KMS-11 (cell line): ENCODE measurements at regions not wholly inside any gene's neighbourhood (a gene's known extent, or its start where the extent isn't known, plus 50 kb on each side); places are given as distances from the start of the nearest gene placed in this dataset.
"Not testable (repeated sequence)": the region's sequence is repeated elsewhere in the genome, so short reads cannot be mapped to it uniquely, and the experiment has no call there.

Source experiments
- H2AFZ ChIP-seq: fragments of 200-600 bp; sonication (generic); 2 replicates; pipeline ENCODE4 v1.6.1; 2016; ENCODE audit warnings: antibody characterized with exemption, mixed run types, low read depth
- H3K27ac ChIP-seq: fragments of 200-600 bp; sonication (generic); 2 replicates; pipeline ENCODE4 v1.6.1; 2016; ENCODE audit warnings: mild to moderate bottlenecking, mixed run types
- H3K27me3 ChIP-seq: fragments of 200-600 bp; sonication (generic); 2 replicates; pipeline ENCODE4 v1.6.1; 2017; ENCODE audit warnings: mild to moderate bottlenecking, low read depth, mixed run types, moderate library complexity; ENCODE audit not compliant: insufficient read depth
- H3K36me3 ChIP-seq: fragments of 200-600 bp; sonication (generic); 2 replicates; pipeline ENCODE4 v1.6.1; 2017; ENCODE audit warnings: mild to moderate bottlenecking, mixed run types; ENCODE audit not compliant: insufficient read depth
- H3K4me1 ChIP-seq: fragments of 200-600 bp; sonication (generic); 2 replicates; pipeline ENCODE4 v1.6.1; 2016; ENCODE audit warnings: mild to moderate bottlenecking, low read depth, mixed run types; ENCODE audit not compliant: poor library complexity, severe bottlenecking
- H3K4me2 ChIP-seq: fragments of 200-600 bp; sonication (generic); 2 replicates; pipeline ENCODE4 v1.7.0; 2016; ENCODE audit warnings: mild to moderate bottlenecking, mixed run types
- H3K4me3 ChIP-seq: fragments of 200-600 bp; sonication (generic); IDR thresholded peaks from 2 replicates; pipeline ENCODE4 v1.6.1; 2017; ENCODE audit warnings: low read depth, low read length, mixed read lengths; ENCODE audit not compliant: insufficient read depth
- H3K79me2 ChIP-seq: fragments of 200-600 bp; sonication (generic); 2 replicates; pipeline ENCODE4 v1.6.1; 2016; ENCODE audit warnings: low read depth, mixed run types; ENCODE audit not compliant: insufficient read depth
- H3K9ac ChIP-seq: fragments of 200-600 bp; sonication (generic); 2 replicates; pipeline ENCODE4 v1.6.1; 2016; ENCODE audit warnings: mild to moderate bottlenecking, mixed run types
- H4K20me1 ChIP-seq: fragments of 200-600 bp; sonication (generic); 2 replicates; pipeline ENCODE4 v1.6.1; 2016; ENCODE audit warnings: mild to moderate bottlenecking, mixed run types; ENCODE audit not compliant: insufficient read depth
- CTCF ChIP-seq: fragments of 200-600 bp; sonication (generic); conservative IDR thresholded peaks from 2 replicates; pipeline ENCODE4 v1.6.1; 2017; ENCODE audit warnings: low read depth, mild to moderate bottlenecking, antibody characterized with exemption, low read length, moderate library complexity, mixed read lengths

DNA sequence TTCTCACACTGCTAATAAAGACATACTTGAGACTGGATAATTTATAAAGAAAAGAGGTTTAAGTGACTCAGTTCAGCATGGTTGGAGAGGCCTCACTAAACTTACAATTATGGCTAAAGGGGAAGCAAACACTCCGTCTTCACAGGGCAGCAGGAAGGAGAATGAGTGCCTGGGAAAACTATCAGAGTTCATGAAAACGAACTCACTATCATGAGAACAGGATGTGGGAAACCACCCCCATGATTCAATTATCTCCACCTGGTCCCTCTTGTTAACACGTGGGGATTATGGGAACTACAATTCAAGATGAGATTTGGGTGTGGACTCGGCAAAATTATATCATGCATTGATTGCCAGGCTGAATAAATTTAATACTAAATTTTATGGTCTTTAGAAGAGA lies 592.7 kb downstream of the GRXCR1 start:
- H3K79me2 ChIP-seq: no peaks in the 10 kb centered on the region
- no peaks in the 10 kb centered on the region for H3K27me3 ChIP-seq
- no peak overlapping the region for H3K9ac ChIP-seq
- TF ChIP-seq CTCF: no peak
- no peaks in the 10 kb centered on the region for H3K36me3 ChIP-seq
- no peak overlapping the region for H3K4me2 ChIP-seq
- H4K20me1 ChIP-seq: no peaks in the 10 kb centered on the region
- H3K4me1 ChIP-seq: no peaks in the 10 kb centered on the region
- no peak overlapping the region for H3K4me3 ChIP-seq
- no peak overlapping the region for H2AFZ ChIP-seq
- H3K27ac ChIP-seq: no peak overlapping the region

DNA sequence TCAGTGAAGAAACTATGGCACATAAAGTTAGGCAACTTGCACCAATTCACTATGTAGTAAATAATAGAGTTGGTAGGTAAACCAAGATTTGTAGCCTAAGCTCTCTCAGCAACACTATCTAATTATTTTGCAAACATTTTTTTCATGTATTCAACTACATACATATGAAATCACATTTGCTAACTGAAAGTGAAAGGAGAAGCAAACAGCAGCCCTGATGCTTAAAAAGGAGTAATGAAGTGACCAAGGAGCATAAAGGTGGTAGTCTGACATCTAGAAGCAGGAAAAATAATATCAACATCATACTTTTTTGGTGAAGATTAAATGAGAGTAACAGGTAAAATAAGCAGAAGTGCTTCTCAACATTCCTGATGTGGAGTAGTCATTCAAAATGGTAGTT lies 603.7 kb downstream of the GRXCR1 start:
- no peaks in the 10 kb centered on the region for H4K20me1 ChIP-seq
- peaks cover 5% of the 10 kb centered on the region for H3K4me1 ChIP-seq
- H3K9ac ChIP-seq: no peak overlapping the region
- no peak overlapping the region for H3K27ac ChIP-seq
- H3K27me3 ChIP-seq: no peaks in the 10 kb centered on the region
- no peaks in the 10 kb centered on the region for H3K36me3 ChIP-seq
- peak overlapping the region; percentile 26; the same call in 1 of the 2 replicates for H2AFZ ChIP-seq
- peak overlapping the region; percentile 44 for H3K4me2 ChIP-seq
- no peak for TF ChIP-seq CTCF
- H3K79me2 ChIP-seq: no peaks in the 10 kb centered on the region
- no peak overlapping the region for H3K4me3 ChIP-seq

GRCh38 chr4:43496602-43497001 lies 604.1 kb downstream of the GRXCR1 start:
- no peak for TF ChIP-seq CTCF
- peaks cover 5% of the 10 kb centered on the region for H3K4me1 ChIP-seq
- peak overlapping the region; percentile 44; the same call in 1 of the 2 replicates for H3K4me2 ChIP-seq
- no peaks in the 10 kb centered on the region for H3K36me3 ChIP-seq
- H3K79me2 ChIP-seq: no peaks in the 10 kb centered on the region
- no peak overlapping the region for H3K27ac ChIP-seq
- no peaks in the 10 kb centered on the region for H4K20me1 ChIP-seq
- peak overlapping the region; percentile 26; the same call in 1 of the 2 replicates for H2AFZ ChIP-seq
- H3K4me3 ChIP-seq: no peak overlapping the region
- H3K9ac ChIP-seq: no peak overlapping the region
- H3K27me3 ChIP-seq: no peaks in the 10 kb centered on the region

DNA sequence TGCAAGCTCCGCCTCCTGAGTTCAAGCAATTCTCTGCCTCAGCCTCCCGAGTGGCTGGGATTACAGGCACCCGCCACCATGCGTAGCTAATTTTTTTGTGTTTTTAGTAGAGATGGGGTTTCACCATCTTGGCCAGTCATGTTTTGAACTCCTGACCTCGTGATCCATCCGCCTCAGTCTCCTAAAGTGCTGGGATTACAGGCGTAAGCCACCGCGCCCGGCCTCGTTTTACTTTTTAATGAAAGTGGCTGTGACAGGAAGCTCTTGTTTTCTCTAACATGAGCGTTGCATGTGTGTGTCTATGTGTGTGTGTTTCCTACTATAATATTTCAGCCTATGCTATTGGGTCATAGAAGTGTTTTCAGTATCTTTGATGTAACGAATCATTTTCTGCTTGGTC lies 613.3 kb downstream of the GRXCR1 start:
- not testable (repeated sequence) for H3K4me1 ChIP-seq, H3K79me2 ChIP-seq, H2AFZ ChIP-seq, H4K20me1 ChIP-seq, H3K36me3 ChIP-seq, H3K4me3 ChIP-seq, H3K4me2 ChIP-seq, H3K9ac ChIP-seq, H3K27me3 ChIP-seq, H3K27ac ChIP-seq

DNA sequence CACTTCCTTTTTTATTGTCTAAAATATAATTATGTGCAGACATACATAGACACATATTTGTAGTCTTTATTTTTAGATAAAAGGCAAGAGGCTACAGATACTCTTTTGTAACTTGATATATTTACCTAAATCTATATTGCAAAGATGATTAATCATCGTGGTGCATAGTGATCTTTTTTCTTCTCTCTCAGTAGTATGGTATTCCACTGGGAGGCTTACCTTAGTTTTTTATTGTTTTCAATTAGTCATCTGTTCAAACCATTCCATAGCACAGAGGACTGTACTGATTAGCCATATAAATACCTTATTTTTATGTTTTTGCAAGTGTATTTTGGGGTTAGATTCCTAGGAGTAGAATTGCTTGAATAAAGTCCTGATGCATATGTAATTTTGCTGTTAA lies 619.7 kb downstream of the GRXCR1 start:
- H2AFZ ChIP-seq: no peak overlapping the region
- H3K27ac ChIP-seq: no peak overlapping the region
- H3K4me2 ChIP-seq: no peak overlapping the region
- no peaks in the 10 kb centered on the region for H3K36me3 ChIP-seq
- no peak overlapping the region for H3K9ac ChIP-seq
- no peaks in the 10 kb centered on the region for H3K79me2 ChIP-seq
- H3K4me3 ChIP-seq: no peak overlapping the region
- no peak for TF ChIP-seq CTCF
- no peaks in the 10 kb centered on the region for H3K27me3 ChIP-seq
- no peaks in the 10 kb centered on the region for H4K20me1 ChIP-seq
- no peaks in the 10 kb centered on the region for H3K4me1 ChIP-seq
